Erythroblast (primary cell): ENCODE measurements at regions not wholly inside any gene's neighbourhood (a gene's known extent, or its start where the extent isn't known, plus 50 kb on each side); places are given as distances from the start of the nearest gene placed in this dataset.

Source experiments
- DNase-seq, 2 experiments: peaks; one replicate each; lab custom pipeline; 2025; lab: John Stamatoyannopoulos, UW
- GATA1 ChIP-seq: IDR thresholded peaks from 2 replicates; pipeline ENCODE4 v1.6.1; 2011; ENCODE audit warnings: low read depth, mild to moderate bottlenecking, control low read depth, low read length, moderate library complexity
- POLR2A ChIP-seq: IDR thresholded peaks from 2 replicates; pipeline ENCODE4 v1.6.1; 2011; ENCODE audit warnings: mild to moderate bottlenecking, low read length

GRCh38 chr5:101688156-101688555 is 607.9 kb downstream of the SLCO4C1 start:
- DNase-seq = no peak

GRCh38 chr5:101687349-101687985 is 608.6 kb downstream of the SLCO4C1 start:
- DNase-seq = no peak
- no peak for TF ChIP-seq GATA1
- no peak for TF ChIP-seq POLR2A

More at GRCh38 chr5:101688156-101688555, 607.9 kb downstream of the SLCO4C1 start:
- no peak for TF ChIP-seq GATA1
- TF ChIP-seq POLR2A = no peak

- TF ChIP-seq POLR2A (no peak), GATA1 (no peak)
These were observed 609.4 kb downstream of the SLCO4C1 start for GRCh38 chr5:101686536-101687157.

GRCh38 chr5:101679816-101680215 is 616.3 kb downstream of the SLCO4C1 start:
- peak; percentile 2 for DNase-seq
- no peak for TF ChIP-seq POLR2A
- TF ChIP-seq GATA1 = no peak

More at GRCh38 chr5:101686536-101687157, 609.4 kb downstream of the SLCO4C1 start:
- DNase-seq = no peak

GRCh38 chr5:101678481-101679193 is 617.4 kb downstream of the SLCO4C1 start:
- TF ChIP-seq POLR2A (no peak), GATA1 (no peak)
- DNase-seq = peak; percentile 23 to 61

- no peak for DNase-seq
- TF ChIP-seq GATA1 (no peak), POLR2A (no peak)
These were observed 618.1 kb downstream of the SLCO4C1 start for GRCh38 chr5:101677961-101678360.

GRCh38 chr5:101676646-101677045 is 619.4 kb downstream of the SLCO4C1 start:
- DNase-seq = no peak
- no peak for TF ChIP-seq POLR2A
- no peak for TF ChIP-seq GATA1

- no peak for DNase-seq
- TF ChIP-seq GATA1 = no peak
- TF ChIP-seq POLR2A = no peak
These were observed 620.4 kb downstream of the SLCO4C1 start for GRCh38 chr5:101675510-101676219.

- DNase-seq = no peak
- TF ChIP-seq POLR2A = no peak
- no peak for TF ChIP-seq GATA1
These were observed 623.0 kb downstream of the SLCO4C1 start for GRCh38 chr5:101673120-101673519.

- no peak for TF ChIP-seq POLR2A
- TF ChIP-seq GATA1 = no peak
These were observed 631.9 kb downstream of the SLCO4C1 start for GRCh38 chr5:101664071-101664791.

GRCh38 chr5:101663543-101663942 is 632.5 kb downstream of the SLCO4C1 start:
- DNase-seq = no peak
- no peak for TF ChIP-seq POLR2A
- TF ChIP-seq GATA1 = no peak

More at GRCh38 chr5:101664071-101664791, 631.9 kb downstream of the SLCO4C1 start:
- DNase-seq = no peak

GRCh38 chr5:101662263-101662662 is 633.8 kb downstream of the SLCO4C1 start:
- no peak for TF ChIP-seq POLR2A
- TF ChIP-seq GATA1 = no peak
- DNase-seq = no peak

- TF ChIP-seq GATA1 (no peak), POLR2A (no peak)
- DNase-seq = no peak
These were observed 637.7 kb downstream of the SLCO4C1 start for GRCh38 chr5:101658433-101658832.
